ENCODE measurements at regions not wholly inside any gene's neighbourhood (a gene's known extent, or its start where the extent isn't known, plus 50 kb on each side); places are given as distances from the start of the nearest gene placed in this dataset.

DNA sequence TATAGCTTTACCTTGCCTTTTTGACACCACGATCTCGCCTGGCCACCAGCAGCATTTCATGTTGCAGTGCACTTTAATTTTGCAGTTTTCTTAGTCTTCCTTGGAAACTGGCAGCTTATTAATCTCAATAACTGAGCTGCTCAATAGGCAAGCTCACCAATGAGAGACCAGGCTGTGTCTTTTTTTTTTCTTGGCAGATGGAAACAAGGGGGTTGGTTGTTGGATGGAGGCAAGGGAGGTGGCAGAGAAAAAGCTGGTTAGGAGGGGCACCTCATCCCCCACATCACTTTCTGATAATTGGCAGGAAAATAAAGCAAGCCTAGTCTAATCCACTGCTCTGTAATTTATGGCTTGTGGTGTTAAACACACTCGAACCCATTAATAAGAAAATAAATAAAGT, 324.5 kb upstream of the WWC1 start:
- DNase-seq (ENCODE audit: low read depth in 2 of 2, low spot score in 1 of 2): no peak

DNA sequence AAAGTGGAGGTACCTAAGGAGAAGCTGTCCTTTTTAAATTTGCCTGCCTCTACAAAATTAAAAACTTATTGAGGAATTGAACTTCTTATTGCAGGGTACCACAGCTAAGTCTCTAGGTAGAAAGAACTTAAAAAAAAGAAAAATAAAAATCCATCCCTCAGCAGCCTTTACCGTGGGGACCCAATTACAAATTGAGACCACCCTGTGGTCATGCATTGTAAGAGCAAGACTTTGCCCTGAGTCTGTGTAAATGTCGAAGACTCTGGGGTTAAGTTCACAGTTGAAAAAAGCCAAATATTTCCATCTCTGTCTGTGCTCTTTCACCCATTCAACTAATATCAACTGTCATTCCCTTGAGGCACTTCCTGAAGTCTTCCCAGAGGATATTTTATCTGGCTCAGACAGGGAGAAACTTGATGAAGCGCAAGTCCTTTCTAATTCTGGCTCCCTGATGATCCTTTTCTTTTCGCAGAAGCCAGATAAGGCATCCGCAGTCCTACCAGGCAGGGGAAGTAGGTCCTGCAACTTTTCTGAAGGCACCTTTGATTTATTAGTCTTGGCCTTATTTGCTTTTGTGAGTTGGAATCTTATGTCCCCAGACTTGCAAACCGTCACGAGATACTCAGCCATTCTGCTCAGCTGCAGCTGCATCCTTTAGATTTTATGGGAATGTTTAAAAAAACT, 323.8 kb upstream of the WWC1 start:
- DNase-seq (ENCODE audit: low read depth in 2 of 2, low spot score in 1 of 2): no peak

DNA sequence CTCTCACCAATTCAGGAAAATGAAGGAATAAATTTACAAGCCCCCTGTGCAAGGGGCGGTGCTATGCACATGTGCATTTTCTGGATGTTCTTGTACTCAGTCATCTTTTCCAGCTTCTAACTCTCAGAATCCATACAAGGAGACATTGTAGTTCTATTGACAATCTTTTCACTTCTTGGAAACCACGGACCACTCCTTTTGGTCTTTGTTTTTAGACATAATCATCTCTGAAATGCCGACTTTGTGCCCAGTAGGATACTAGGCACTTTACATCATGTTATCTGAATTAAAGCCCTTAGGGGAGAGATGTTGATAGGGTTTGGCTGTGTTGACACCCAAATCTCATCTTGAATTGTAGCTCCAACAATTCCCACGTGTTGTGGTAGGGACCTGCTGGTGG, 322.6 kb upstream of the WWC1 start:
- no peak for DNase-seq (ENCODE audit: low read depth in 2 of 2, low spot score in 1 of 2)

DNA sequence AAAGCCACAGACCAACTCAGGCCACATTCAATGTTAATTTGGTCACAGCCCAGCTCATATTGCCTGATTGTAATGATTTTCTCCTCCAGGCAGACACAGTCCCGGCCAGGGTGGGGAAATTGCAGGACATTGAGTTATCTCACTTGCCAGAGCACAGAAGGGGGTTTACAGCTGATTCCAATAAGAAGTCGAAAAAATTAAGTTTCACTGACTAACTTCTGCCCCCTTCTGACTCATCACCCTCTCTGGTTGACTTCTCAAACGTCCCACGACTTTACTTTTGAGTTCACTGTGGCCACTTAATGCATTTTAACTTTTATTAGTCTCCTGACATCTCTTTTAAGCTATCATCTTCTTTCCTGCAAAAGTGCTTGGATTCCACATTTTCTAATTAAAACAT, 321.4 kb upstream of the WWC1 start:
- no peak for DNase-seq (ENCODE audit: low read depth in 2 of 2, low spot score in 1 of 2)

DNA sequence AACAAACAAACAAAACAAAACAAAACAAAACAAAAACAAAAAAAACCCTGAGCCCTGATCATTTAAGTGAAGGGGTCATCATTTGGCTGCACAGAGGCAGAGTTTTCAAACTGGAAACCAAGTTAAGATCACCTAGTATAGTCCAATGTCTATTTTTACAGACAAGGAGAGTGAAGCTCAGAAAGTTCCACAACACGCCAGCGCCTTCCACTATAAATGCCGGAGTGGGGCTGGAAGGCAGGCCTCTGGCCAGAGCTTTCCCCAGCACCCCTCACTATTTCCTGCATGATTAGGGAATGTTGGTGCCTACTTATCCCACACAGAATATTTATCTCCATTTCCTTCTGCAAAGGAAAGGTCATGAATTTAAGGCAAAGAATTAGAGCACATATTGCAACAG, 319.7 kb upstream of the WWC1 start:
- DNase-seq (ENCODE audit: low read depth in 2 of 2, low spot score in 1 of 2): no peak

- DNase-seq (ENCODE audit: low read depth in 2 of 2, low spot score in 1 of 2): no peak
Measured at GRCh38 chr5:167973126-167973525, 318.3 kb upstream of the WWC1 start.

GRCh38 chr5:167984951-167985350, 306.5 kb upstream of the WWC1 start:
- no peak for DNase-seq (ENCODE audit: low read depth in 2 of 2, low spot score in 1 of 2)

GRCh38 chr5:167985373-167985772, 306.1 kb upstream of the WWC1 start:
- no peak for DNase-seq (ENCODE audit: low read depth in 2 of 2, low spot score in 1 of 2)

DNA sequence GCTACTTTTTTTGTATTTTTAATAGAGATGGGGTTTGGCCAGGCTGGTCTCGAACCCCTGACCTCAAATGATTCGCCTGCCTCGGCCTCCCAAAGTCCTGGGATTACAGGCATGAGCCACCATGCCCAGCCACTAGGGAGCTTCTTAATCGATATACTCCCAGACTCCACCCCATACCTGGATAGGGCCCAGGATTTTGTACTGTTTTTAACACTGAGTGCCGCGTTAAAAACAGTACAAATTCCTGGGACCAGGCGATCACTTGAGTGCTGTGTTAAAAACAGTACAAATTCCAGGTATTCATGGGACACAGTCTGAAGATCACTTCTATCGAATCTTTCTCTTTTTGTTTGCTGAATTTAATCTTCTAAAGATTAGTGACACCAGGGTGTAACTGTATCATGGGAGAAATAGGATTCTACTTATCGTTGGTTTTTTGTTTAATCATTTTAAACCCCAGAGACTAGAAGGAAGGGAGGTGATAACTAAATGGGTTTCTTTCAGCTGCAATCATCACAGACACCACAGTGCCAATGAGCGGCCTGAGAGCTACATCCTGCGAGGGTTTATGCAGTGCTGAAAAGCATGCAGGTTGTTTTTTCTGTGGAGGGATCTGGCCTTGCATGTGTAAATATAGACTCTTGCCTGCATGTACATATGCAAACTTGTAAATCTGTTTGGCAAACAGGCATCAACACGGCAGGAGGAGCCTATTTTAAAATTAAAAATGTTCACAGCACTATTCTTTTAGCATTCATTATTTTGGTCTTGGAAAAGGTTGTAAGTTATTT, 303.8 kb upstream of the WWC1 start:
- no peak for DNase-seq (ENCODE audit: low read depth in 2 of 2, low spot score in 1 of 2)

- no peak for DNase-seq (ENCODE audit: low read depth in 2 of 2, low spot score in 1 of 2)
Measured at GRCh38 chr5:167992868-167993267, 298.6 kb upstream of the WWC1 start.

- DNase-seq (ENCODE audit: low read depth in 2 of 2, low spot score in 1 of 2): no peak
Measured at GRCh38 chr5:167993771-167994170, 297.7 kb upstream of the WWC1 start.

DNA sequence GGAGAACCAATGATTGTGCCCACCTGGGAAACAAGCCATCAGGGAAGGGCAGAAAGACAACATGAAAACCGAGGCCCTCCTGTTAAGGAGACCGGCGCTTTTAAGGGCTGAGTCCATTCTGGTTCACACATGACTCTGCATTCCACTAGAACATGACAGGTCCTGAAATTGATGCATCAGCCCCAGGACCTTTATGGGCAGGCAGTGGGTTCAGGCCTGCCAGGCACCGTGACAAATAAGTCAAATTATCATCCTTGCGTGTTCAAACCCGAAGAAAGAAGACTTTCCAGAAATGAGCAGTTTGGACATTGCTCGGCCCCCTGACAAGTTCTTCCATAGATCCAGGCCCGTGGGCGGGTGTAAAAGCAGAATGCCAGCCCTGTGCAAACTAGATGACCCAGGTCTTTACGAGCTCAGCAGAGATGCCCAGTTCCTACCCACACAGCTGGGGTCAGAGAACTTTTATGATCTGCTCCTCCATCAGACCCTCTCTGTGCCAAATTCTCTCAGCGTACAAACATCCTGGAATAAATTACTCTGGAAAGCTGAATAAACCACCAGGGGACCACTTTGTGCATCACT, 295.5 kb upstream of the WWC1 start:
- DNase-seq (ENCODE audit: low read depth in 2 of 2, low spot score in 1 of 2): no peak

GRCh38 chr5:167998148-167998767, 293.2 kb upstream of the WWC1 start:
- DNase-seq (ENCODE audit: low read depth in 2 of 2, low spot score in 1 of 2): no peak

GRCh38 chr5:167999182-167999581, 292.3 kb upstream of the WWC1 start:
- no peak for DNase-seq (ENCODE audit: low read depth in 2 of 2, low spot score in 1 of 2)

DNA sequence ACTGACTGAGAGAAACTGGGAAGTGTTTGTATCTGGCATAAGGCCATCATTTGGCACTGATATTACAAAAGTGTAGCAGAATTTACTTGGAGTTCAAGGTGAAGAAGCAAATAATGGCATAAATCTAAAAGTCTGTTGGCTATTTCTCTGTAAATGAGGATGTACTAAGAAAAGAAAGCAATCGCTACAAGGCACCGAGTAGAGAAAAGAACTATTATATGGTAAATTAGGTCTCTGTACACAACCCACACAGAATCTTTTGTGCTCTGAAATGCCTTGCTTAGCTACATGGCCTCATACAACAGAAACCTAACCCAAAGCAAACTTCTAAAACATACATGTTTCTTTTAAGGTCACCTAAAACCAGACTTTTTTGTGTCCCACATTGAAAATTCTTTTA, 290.1 kb upstream of the WWC1 start:
- DNase-seq (ENCODE audit: low read depth in 2 of 2, low spot score in 1 of 2): no peak

GRCh38 chr5:168002116-168002515, 289.3 kb upstream of the WWC1 start:
- no peak for DNase-seq (ENCODE audit: low read depth in 2 of 2, low spot score in 1 of 2)

- no peak for DNase-seq (ENCODE audit: low read depth in 2 of 2, low spot score in 1 of 2)
Measured at GRCh38 chr5:168005093-168005492, 286.4 kb upstream of the WWC1 start.

- DNase-seq (ENCODE audit: low read depth in 2 of 2, low spot score in 1 of 2): no peak
Measured at GRCh38 chr5:168005936-168006335, 285.5 kb upstream of the WWC1 start.

DNA sequence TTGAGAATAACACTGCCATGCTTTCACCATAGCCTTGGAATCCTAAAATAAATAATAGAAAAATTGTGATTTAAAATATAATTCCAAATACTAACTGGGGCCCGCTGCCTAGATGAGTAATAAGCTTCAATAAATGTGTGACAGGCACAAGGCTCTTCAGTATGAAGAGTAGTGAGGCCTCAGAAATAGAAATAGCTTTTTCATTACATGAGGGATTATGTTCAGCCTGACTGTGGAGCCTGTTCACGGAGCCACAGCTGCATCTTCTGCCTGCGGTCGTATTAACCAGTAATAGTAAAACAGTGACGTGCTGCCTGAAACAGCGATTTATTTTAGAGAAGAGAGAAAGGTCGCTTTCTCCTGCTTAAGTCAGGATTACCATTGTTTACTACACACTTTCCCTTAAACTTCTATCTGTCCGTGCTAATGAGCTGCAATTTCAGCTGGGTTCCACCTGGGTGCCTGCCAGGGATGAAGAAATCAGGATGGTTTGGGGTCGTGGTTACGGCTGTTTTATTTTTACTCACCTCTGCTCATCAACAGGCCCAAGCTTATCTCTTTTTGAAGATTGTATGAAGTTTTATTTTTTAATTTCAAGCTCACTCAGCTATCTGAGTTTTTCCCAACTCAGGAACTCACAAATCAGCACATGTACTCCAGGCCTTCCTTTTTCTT, 284.9 kb upstream of the WWC1 start:
- no peak for DNase-seq (ENCODE audit: low read depth in 2 of 2, low spot score in 1 of 2)

- DNase-seq (ENCODE audit: low read depth in 2 of 2, low spot score in 1 of 2): no peak
Measured at GRCh38 chr5:168007286-168007685, 284.2 kb upstream of the WWC1 start.

GRCh38 chr5:168008555-168008954, 282.9 kb upstream of the WWC1 start:
- no peak for DNase-seq (ENCODE audit: low read depth in 2 of 2, low spot score in 1 of 2)

All from stimulated activated CD8-positive, alpha-beta memory T cell treated with anti-CD3 and anti-CD28 coated beads, Interleukin-4, amount 100 ng/mL, for 1 hour (primary cell).